HEK293T (cell line): ENCODE measurements at regions not wholly inside any gene's neighbourhood (a gene's known extent, or its start where the extent isn't known, plus 50 kb on each side); places are given as distances from the start of the nearest gene placed in this dataset.

ENCODE experiments used
- BHLHE40 ChIP-seq: fragments of 450-650 bp; IDR thresholded peaks from 2 replicates; pipeline ENCODE4 v1.6.1; 2016; ENCODE audit warnings: mild to moderate bottlenecking, moderate library complexity, borderline replicate concordance
- CTBP1 ChIP-seq: fragments of 450-650 bp; IDR thresholded peaks from 2 replicates; pipeline ENCODE4 v1.6.1; 2016; ENCODE audit warnings: borderline replicate concordance
- ELF4 ChIP-seq: fragments of 450-650 bp; IDR thresholded peaks from 2 replicates; pipeline ENCODE4 v1.6.1; 2017; ENCODE audit warnings: antibody characterized with exemption
- FOXA1 ChIP-seq: fragments of 450-650 bp; IDR thresholded peaks from 2 replicates; pipeline ENCODE4 v1.6.1; 2016; ENCODE audit warnings: mild to moderate bottlenecking
- FOXM1 ChIP-seq: fragments of 450-650 bp; IDR thresholded peaks from 2 replicates; pipeline ENCODE4 v1.6.1; 2017; ENCODE audit warnings: mild to moderate bottlenecking, borderline replicate concordance
- LEF1 ChIP-seq: fragments of 450-650 bp; IDR thresholded peaks from 2 replicates; pipeline ENCODE4 v1.6.1; 2017; ENCODE audit warnings: mild to moderate bottlenecking, borderline replicate concordance
- SP1 ChIP-seq: fragments of 450-650 bp; IDR thresholded peaks from 2 replicates; pipeline ENCODE4 v1.6.1; 2017
- SUZ12 ChIP-seq: fragments of 450-650 bp; IDR thresholded peaks from 2 replicates; pipeline ENCODE4 v1.6.1; 2016; ENCODE audit warnings: mild to moderate bottlenecking
- TARDBP ChIP-seq: fragments of 450-650 bp; IDR thresholded peaks from 2 replicates; pipeline ENCODE4 v1.6.1; 2016
- ZNF384 ChIP-seq: fragments of 450-650 bp; IDR thresholded peaks from 2 replicates; pipeline ENCODE4 v1.6.1; 2016

DNA sequence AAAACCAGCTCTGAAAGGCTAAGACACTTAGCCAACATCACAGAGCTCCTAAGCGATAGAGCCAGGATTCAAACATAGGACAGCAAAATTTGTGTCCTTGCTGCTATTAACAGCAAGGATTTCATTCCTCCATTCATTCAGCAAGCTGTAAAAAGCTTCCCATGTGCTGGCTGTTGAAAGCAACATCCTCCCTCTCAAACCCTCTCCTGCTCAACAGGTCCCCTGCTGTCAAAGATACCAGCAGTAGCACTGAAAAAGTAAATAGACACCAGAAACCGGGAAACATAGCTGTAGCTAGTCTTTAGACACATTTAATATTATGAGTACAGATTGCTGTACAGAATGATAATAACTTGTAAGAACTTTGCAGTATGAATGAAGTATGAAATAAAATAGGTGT lies 52.6 kb upstream of the ADAMTSL1 start:
- TF ChIP-seq SUZ12 (no peak), ELF4 (no peak), ZNF384 (no peak), BHLHE40 (no peak), SP1 (no peak), FOXM1 (no peak), TARDBP (no peak), LEF1 (no peak), FOXA1 (no peak), CTBP1 (no peak)
